ENCODE measurements at regions not wholly inside any gene's neighbourhood (a gene's known extent, or its start where the extent isn't known, plus 50 kb on each side); places are given as distances from the start of the nearest gene placed in this dataset.

DNA sequence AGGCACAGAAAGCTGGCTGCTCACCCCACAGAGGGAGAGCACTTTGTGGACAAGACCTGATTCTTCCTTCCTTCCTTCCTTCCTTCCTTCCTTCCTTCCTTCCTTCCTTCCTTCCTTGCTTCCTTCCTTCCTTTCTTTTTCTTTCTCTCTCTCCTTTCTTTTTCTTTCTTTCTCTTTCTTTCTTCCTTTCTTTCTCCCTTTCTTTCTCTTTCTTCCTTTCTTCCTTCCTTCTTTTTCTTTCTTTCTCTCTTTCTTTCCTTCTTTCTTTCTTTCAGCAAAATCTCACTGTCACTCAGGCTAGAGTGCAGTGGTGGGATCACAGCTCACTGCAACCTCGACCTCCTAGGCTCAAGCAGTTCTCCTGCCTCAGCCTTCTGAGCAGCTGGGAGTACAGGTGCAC, 263.9 kb downstream of the UQCRFS1 start:
- no peak for ATAC-seq (ENCODE audit: insufficient number of reproducible peaks, low FRiP score, low read depth)
- Histone ChIP-seq H3K9me3 (no peaks in the 10 kb centered on the region), H3K4me3 (no peak overlapping the region), H3K36me3 (no peaks in the 10 kb centered on the region), H3K27ac (no peak overlapping the region), H3K4me1 (ENCODE audit: control insufficient read depth in 1 of 2, low read depth in 2 of 2) (no peaks in the 10 kb centered on the region), H3K27me3 (replicated peaks; ENCODE audit: insufficient read depth) (no peaks in the 10 kb centered on the region)
- no peak for DNase-seq (ENCODE audit: low spot score)
- TF ChIP-seq, protein P1, sequence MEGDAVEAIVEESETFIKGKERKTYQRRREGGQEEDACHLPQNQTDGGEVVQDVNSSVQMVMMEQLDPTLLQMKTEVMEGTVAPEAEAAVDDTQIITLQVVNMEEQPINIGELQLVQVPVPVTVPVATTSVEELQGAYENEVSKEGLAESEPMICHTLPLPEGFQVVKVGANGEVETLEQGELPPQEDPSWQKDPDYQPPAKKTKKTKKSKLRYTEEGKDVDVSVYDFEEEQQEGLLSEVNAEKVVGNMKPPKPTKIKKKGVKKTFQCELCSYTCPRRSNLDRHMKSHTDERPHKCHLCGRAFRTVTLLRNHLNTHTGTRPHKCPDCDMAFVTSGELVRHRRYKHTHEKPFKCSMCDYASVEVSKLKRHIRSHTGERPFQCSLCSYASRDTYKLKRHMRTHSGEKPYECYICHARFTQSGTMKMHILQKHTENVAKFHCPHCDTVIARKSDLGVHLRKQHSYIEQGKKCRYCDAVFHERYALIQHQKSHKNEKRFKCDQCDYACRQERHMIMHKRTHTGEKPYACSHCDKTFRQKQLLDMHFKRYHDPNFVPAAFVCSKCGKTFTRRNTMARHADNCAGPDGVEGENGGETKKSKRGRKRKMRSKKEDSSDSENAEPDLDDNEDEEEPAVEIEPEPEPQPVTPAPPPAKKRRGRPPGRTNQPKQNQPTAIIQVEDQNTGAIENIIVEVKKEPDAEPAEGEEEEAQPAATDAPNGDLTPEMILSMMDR (IDR thresholded peaks at IDR 0.05), result no peak

DNA sequence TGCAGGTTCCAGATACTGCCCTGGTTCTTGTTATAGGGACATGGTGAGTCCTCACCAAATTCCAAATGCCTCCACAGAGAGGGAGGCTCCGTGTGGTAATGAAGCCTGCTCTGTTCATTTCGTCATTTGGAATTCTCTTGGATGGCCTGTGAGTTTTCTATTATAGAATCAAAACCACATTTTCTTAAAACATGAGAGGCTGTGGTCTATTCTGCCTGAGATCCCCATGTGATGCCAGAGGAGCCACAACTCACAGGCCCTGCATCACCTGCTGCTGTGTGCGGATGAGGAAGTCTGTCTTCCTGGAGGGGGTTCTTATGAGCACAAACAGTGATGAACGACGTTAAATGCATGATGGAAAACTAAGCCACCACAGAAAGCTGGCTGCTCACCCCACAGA, 264.4 kb downstream of the UQCRFS1 start:
- TF ChIP-seq, protein P1 (IDR thresholded peaks at IDR 0.05), result no peak
- Histone ChIP-seq H3K9me3 (no peaks in the 10 kb centered on the region), H3K27me3 (replicated peaks; ENCODE audit: insufficient read depth) (no peaks in the 10 kb centered on the region), H3K36me3 (no peaks in the 10 kb centered on the region), H3K4me1 (ENCODE audit: control insufficient read depth in 1 of 2, low read depth in 2 of 2) (no peaks in the 10 kb centered on the region), H3K27ac (no peak overlapping the region), H3K4me3 (no peak overlapping the region)
- no peak for DNase-seq (ENCODE audit: low spot score)
- ATAC-seq (ENCODE audit: insufficient number of reproducible peaks, low FRiP score, low read depth), result no peak

DNA sequence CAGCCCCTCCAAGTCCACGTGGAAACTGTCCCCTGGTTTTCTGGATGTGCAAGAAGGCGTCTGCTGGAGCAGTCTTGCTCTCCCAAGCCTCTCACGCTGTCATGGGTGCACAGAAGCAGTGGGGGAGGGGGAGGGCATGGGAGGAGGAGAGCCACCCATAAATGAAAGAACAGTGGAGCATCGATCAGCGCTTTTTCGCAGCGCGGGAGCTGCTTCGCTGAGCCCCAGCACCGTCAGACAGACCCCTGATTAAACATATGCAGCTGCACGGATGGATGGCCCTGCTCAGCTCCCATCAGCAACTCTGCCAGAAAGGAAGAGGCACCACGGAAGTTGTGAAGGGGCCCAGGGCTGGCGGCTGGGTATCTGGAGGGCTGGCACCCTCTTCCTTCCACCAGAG, 264.9 kb downstream of the UQCRFS1 start:
- TF ChIP-seq, protein P1 (IDR thresholded peaks at IDR 0.05), result no peak
- DNase-seq (ENCODE audit: low spot score) (no peak), ATAC-seq (ENCODE audit: insufficient number of reproducible peaks, low FRiP score, low read depth) (no peak)
- H3K36me3 ChIP-seq, result no peaks in the 10 kb centered on the region
- no peaks in the 10 kb centered on the region for H3K9me3 ChIP-seq
- no peak overlapping the region for H3K27ac ChIP-seq
- no peaks in the 10 kb centered on the region for H3K27me3 ChIP-seq (replicated peaks; ENCODE audit: insufficient read depth)
- H3K4me3 ChIP-seq, result no peak overlapping the region
- H3K4me1 ChIP-seq (ENCODE audit: control insufficient read depth in 1 of 2, low read depth in 2 of 2), result no peaks in the 10 kb centered on the region

GRCh38 chr19:28943651-28944050, 269.3 kb downstream of the UQCRFS1 start:
- Histone ChIP-seq H3K9me3 (no peaks in the 10 kb centered on the region), H3K4me1 (ENCODE audit: control insufficient read depth in 1 of 2, low read depth in 2 of 2) (no peaks in the 10 kb centered on the region), H3K36me3 (no peaks in the 10 kb centered on the region), H3K27ac (no peak overlapping the region), H3K27me3 (replicated peaks; ENCODE audit: insufficient read depth) (no peaks in the 10 kb centered on the region), H3K4me3 (no peak overlapping the region)
- TF ChIP-seq, protein P1 (IDR thresholded peaks at IDR 0.05), result no peak
- DNase-seq (ENCODE audit: low spot score), result no peak
- ATAC-seq (ENCODE audit: insufficient number of reproducible peaks, low FRiP score, low read depth), result no peak

- H3K36me3 ChIP-seq, result no peaks in the 10 kb centered on the region
- TF ChIP-seq, protein P1 (IDR thresholded peaks at IDR 0.05), result no peak
- no peaks in the 10 kb centered on the region for H3K9me3 ChIP-seq
- H3K27ac ChIP-seq, result no peak overlapping the region
- ATAC-seq (ENCODE audit: insufficient number of reproducible peaks, low FRiP score, low read depth) (no peak), DNase-seq (ENCODE audit: low spot score) (no peak)
- H3K4me3 ChIP-seq, result no peak overlapping the region
- H3K4me1 ChIP-seq (ENCODE audit: control insufficient read depth in 1 of 2, low read depth in 2 of 2), result no peaks in the 10 kb centered on the region
- H3K27me3 ChIP-seq (replicated peaks; ENCODE audit: insufficient read depth), result no peaks in the 10 kb centered on the region
Measured at GRCh38 chr19:28941833-28942232, 271.1 kb downstream of the UQCRFS1 start.
